GM23338 (cell line): ENCODE measurements at regions not wholly inside any gene's neighbourhood (a gene's known extent, or its start where the extent isn't known, plus 50 kb on each side); places are given as distances from the start of the nearest gene placed in this dataset.

Experiments
- CREB1 ChIP-seq: fragments of 250-450 bp; sonication (Bioruptor Pico); IDR thresholded peaks from 2 replicates; pipeline ENCODE4 v1.5.0; 2020; ENCODE audit warnings: low read depth, mild to moderate bottlenecking, moderate library complexity
- CTCF ChIP-seq, 2 experiments: fragments of 200-600 bp in 1 of 2; sonication (generic) in 1 of 2; conservative IDR thresholded peaks; 2 replicates each; pipeline versions ENCODE4 v1.5.1 to v1.6.1; 2016 to 2017; ENCODE audit warnings: antibody characterized with exemption in 2 of 2, low read depth in 2 of 2, mild to moderate bottlenecking in 2 of 2, moderate library complexity in 1 of 2
- ETS1 ChIP-seq: IDR thresholded peaks from 2 replicates; pipeline ENCODE4 v1.6.1; 2016; ENCODE audit warnings: antibody characterized with exemption
- EZH2 ChIP-seq: fragments of 200-600 bp; sonication (generic); IDR thresholded peaks from one replicate; pipeline ENCODE4 v1.8.0; 2017; ENCODE audit warnings: antibody characterized with exemption, mild to moderate bottlenecking, low read depth; ENCODE audit not compliant: unreplicated experiment
- EZH2phosphoT487 ChIP-seq: fragments of 200-600 bp; sonication (generic); IDR thresholded peaks from one replicate; pipeline ENCODE4 v1.8.1; 2018; ENCODE audit warnings: antibody characterized with exemption; ENCODE audit not compliant: unreplicated experiment
- JUNB ChIP-seq: IDR thresholded peaks from one replicate; pipeline ENCODE4 v1.6.1; 2016; ENCODE audit warnings: antibody characterized with exemption; ENCODE audit not compliant: unreplicated experiment
- NANOG ChIP-seq: IDR thresholded peaks from 2 replicates; pipeline ENCODE4 v1.6.1; 2016; ENCODE audit warnings: antibody characterized with exemption, borderline replicate concordance
- POLR2AphosphoS5 ChIP-seq: IDR thresholded peaks from 2 replicates; pipeline ENCODE4 v1.6.1; 2016; ENCODE audit warnings: antibody characterized with exemption, low read depth
- REST ChIP-seq: IDR thresholded peaks from one replicate; pipeline ENCODE4 v1.6.1; 2018; ENCODE audit warnings: antibody characterized with exemption; ENCODE audit not compliant: unreplicated experiment
- ZNF114 ChIP-seq: fragments of 250-450 bp; sonication (Bioruptor Pico); IDR thresholded peaks from 2 replicates; pipeline ENCODE4 v1.5.0; 2020; ENCODE audit warnings: mild to moderate bottlenecking, moderate library complexity
- ZNF331 ChIP-seq: fragments of 250-450 bp; sonication (Bioruptor Pico); IDR thresholded peaks from 2 replicates; pipeline ENCODE4 v1.5.0; 2020; ENCODE audit warnings: low read depth, mild to moderate bottlenecking, moderate library complexity
- ZNF462 ChIP-seq: fragments of 250-450 bp; sonication (Bioruptor Pico); IDR thresholded peaks from 2 replicates; pipeline ENCODE4 v1.5.0; 2020; ENCODE audit warnings: mild to moderate bottlenecking, moderate library complexity

- TF ChIP-seq CTCF (conservative IDR thresholded peaks at IDR 0.05; ENCODE audit: low read depth in 2 of 2) (no peak), EZH2 (no peak), CREB1 (no peak), ZNF331 (CRISPR knock-in tag) (no peak), POLR2AphosphoS5 (no peak), JUNB (no peak), REST (no peak), ZNF114 (CRISPR knock-in tag) (no peak), EZH2phosphoT487 (no peak), ZNF462 (no peak), NANOG (no peak), ETS1 (no peak)
These were observed 496.8 kb downstream of the CENPC start for GRCh38 chr4:67048530-67048929.
